GM12872 (cell line): ENCODE measurements at regions not wholly inside any gene's neighbourhood (a gene's known extent, or its start where the extent isn't known, plus 50 kb on each side); places are given as distances from the start of the nearest gene placed in this dataset.

Experiments
- CTCF ChIP-seq: IDR thresholded peaks from 3 replicates; pipeline ENCODE4 v1.5.1; 2011; ENCODE audit warnings: low read depth, mild to moderate bottlenecking, low read length, moderate library complexity; ENCODE audit not compliant: insufficient read depth

GRCh38 chr10:131728286-131729228 lies 172.3 kb upstream of the PPP2R2D start:
- no peak for TF ChIP-seq CTCF

- no peak for TF ChIP-seq CTCF
These were observed 171.4 kb upstream of the PPP2R2D start for GRCh38 chr10:131729361-131729760.

- no peak for TF ChIP-seq CTCF
These were observed 170.7 kb upstream of the PPP2R2D start for GRCh38 chr10:131729938-131730660.

GRCh38 chr10:131730771-131731497 lies 169.9 kb upstream of the PPP2R2D start:
- no peak for TF ChIP-seq CTCF

- TF ChIP-seq CTCF: no peak
These were observed 168.8 kb upstream of the PPP2R2D start for GRCh38 chr10:131731780-131732630.

GRCh38 chr10:131732631-131733127 lies 168.1 kb upstream of the PPP2R2D start:
- TF ChIP-seq CTCF: no peak
